Epithelial cell of prostate (primary cell): ENCODE measurements at regions not wholly inside any gene's neighbourhood (a gene's known extent, or its start where the extent isn't known, plus 50 kb on each side); places are given as distances from the start of the nearest gene placed in this dataset.
"Not testable (repeated sequence)": the region's sequence is repeated elsewhere in the genome, so short reads cannot be mapped to it uniquely, and the experiment has no call there.

Source experiments
- DNase-seq: peaks from one replicate; pipeline ENCODE4 v3.0.0-alpha.2; 2011; ENCODE audit warnings: low read depth, low spot score
- H3K27ac ChIP-seq: fragments of 450-650 bp; 2 replicates; pipeline ENCODE4 v1.5.1; 2017; ENCODE audit warnings: mild to moderate bottlenecking

DNA sequence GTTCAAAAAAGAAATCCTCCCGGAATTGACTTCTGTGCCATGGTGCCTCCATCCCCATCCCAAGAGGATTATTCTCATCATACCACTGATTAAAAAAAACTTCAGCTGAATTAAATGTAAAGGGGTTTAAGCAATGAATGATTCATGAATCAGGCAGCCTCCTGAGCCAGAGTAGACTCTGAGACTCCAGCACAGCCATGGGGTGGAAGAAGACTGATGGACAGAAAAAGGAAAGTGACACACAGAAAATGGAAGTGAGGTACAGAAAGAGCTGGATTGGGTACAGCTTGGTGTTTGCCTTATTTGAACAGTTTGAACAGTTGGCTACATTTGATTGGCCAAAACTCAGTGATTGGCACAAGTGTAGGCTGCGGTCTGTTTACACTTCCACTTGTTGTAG lies 224.8 kb upstream of the ATP10A start:
- H3K27ac ChIP-seq = peak overlapping the region; percentile 28
- no peak for DNase-seq

DNA sequence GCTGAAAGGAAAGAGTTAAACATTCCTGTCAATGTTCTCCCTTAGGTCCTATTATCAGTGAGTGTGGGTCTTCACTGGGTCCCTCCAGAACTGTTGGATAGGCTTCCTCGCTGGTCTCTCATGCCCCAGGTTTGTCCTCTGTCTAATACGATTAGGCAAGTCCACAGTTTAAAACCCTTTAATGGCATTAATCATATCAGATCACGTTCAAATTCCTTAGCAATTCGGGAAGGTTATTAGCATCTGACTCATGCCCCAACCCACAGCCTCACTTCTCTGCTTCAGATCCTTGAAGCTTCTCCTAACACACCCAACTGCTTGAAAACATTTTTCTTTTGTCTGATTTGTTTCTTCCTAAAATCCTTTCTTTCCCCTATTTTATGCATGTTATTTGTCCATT lies 224.3 kb upstream of the ATP10A start:
- peak; percentile 24 for DNase-seq

GRCh38 chr15:26084771-26085170 lies 221.6 kb upstream of the ATP10A start:
- DNase-seq = no peak
- H3K27ac ChIP-seq = no peak overlapping the region

More for the DNA sequence above, 224.3 kb upstream of the ATP10A start:
- H3K27ac ChIP-seq = peak overlapping the region; percentile 28

GRCh38 chr15:26083896-26084295 lies 220.8 kb upstream of the ATP10A start:
- no peak for DNase-seq

DNA sequence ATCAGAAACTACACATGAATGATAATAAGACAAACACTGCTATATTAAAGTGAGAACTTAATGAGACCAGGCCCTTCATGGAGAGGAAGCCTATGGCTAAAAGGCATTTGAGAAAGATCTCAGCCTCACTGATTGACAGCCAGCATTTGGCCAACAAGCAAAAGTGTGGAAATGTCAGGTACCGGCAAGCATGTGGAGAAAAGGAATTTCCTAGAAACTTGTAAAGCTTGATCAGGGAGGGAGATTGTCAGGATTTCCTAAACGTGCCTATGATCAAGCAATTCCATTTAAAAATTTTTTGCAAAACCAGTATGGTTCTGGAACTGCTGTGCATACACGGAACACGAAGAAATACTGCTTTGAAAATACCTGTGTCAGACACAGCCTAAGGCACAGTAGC lies 220.3 kb upstream of the ATP10A start:
- H3K27ac ChIP-seq = peak overlapping the region; percentile 59
- DNase-seq = no peak

More at GRCh38 chr15:26083896-26084295, 220.8 kb upstream of the ATP10A start:
- H3K27ac ChIP-seq = no peak overlapping the region

GRCh38 chr15:26082221-26083109 lies 219.3 kb upstream of the ATP10A start:
- DNase-seq = peak; percentile 72
- peak overlapping the region; percentile 59 for H3K27ac ChIP-seq

DNA sequence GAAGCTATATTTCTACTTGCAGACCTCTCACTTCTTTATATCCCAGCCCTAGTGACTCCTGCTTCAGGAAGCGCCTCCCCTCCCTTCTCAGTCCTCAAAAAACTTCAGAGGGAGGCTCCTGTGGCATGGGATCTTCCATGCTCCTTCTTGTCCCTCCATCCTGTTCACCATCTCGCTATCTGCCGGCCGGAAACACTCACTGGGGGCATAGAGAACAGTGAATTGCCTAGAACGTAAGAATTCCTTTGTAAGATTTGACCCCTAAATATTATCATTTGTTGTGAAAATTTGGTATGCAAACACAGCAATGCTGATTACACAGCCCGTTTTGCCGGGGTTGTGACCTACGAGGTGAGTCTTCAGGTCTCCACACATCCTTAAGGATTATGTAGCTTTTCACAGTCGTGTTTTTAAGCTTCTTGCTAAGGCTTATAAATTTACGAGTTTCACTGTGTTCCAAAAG lies 218.7 kb upstream of the ATP10A start:
- DNase-seq = peak; percentile 26
- H3K27ac ChIP-seq = no peak overlapping the region

DNA sequence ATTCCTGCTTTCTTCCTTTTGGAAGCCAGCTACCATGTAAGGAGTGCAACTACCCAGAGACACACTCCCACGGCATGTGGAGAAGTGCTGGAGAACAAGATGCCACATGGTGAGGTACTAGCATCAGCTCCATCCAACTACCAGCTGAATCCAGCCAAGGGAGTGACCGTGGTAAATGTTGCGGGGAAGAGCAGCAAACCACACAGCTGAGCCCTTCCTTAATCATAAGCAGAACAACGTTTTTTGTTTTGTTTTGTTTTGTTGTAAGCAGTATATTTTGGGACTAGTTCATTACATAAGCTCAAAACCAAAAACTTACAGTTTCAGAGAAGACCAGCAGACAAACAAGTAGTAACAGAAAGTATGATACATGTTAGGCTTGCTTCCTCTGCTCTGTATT lies 212.6 kb upstream of the ATP10A start:
- no peak overlapping the region for H3K27ac ChIP-seq
- DNase-seq = no peak

DNA sequence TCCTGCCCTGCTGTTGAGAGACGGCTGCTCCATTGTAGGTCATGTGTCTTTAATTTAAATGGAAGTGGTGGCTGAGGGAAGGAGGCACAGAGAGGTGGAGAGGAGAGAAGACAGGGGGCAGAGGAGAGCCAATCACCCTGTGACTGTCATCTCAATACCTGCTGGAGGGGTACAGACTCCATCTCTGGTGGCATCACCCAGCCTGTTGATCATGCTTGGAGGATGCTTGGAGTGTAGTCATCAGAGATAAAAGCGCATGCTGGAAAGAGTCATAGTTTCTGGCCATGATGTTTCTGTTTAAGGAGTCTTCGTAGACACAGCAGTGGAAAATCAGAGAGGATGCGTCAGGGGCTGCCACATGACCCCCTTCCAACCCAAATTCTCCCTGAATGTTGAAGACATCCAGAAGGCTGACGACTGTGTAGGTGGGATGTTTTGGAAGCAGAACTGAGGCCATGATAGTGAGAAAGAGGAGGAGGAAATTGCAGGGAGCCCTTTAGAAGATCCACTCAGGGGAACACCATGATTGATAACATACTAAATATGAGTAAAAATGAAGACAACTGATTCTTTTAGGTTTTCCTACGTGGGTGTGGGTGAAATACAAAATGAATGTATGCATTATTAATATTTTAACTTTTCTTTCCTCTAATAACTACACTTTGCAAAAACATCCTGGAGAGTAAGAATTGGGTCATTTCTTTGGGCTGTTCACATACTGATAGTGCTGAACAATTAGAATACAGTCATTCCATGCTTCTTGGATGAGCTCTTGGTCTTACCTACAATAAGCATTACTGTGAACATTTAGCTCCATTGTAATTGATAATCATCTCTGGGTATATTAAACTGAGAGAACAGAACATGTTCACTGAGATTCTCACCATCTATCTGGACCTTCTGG lies 210.6 kb upstream of the ATP10A start:
- no peak overlapping the region for H3K27ac ChIP-seq
- no peak for DNase-seq

DNA sequence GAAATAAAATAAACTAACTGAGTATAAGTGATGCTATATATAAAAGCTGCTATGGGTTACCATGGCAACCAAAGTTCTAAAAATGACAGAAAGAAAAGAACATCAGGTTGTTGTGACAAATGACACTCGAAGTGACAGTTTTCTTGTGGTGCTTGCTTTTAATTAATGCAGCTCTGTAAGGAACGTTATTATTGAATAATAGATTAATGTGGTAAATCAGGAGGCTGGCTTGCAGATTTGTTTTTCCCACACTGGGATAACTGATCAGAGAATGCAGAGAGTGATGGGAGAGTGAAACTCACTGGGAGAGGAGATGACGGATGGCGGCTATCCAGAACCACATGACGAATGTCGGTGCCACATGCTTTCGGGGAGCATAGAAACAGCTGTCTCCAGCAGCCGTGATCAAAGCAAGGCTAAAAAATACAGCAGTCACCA lies 207.0 kb upstream of the ATP10A start:
- no peak overlapping the region for H3K27ac ChIP-seq
- no peak for DNase-seq

GRCh38 chr15:26069231-26069641 lies 206.1 kb upstream of the ATP10A start:
- no peak overlapping the region for H3K27ac ChIP-seq
- no peak for DNase-seq

- DNase-seq = no peak
- H3K27ac ChIP-seq = no peak overlapping the region
Measured at GRCh38 chr15:26066896-26067295, 203.8 kb upstream of the ATP10A start.

- H3K27ac ChIP-seq = no peak overlapping the region
- DNase-seq = no peak
Measured at GRCh38 chr15:26065723-26066122, 202.6 kb upstream of the ATP10A start.

DNA sequence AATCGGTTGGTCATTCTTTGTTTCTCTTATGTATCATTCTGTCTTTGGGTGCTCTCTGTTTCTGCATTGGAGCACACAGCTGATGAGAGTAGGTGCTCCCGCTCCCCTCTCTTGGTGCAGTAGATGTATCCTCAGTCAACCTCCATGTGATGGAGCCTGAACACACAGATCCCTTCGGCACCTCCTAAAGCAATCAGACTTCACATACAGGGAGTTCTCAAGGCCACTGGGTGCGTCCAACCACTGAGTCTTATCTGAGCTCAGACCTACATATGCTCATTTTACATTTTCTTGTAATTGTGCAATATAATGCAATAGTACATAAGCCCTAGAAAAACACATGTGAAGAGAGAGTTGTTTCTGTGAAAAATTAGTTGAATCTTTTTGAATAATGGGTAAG lies 198.1 kb upstream of the ATP10A start:
- DNase-seq = no peak

DNA sequence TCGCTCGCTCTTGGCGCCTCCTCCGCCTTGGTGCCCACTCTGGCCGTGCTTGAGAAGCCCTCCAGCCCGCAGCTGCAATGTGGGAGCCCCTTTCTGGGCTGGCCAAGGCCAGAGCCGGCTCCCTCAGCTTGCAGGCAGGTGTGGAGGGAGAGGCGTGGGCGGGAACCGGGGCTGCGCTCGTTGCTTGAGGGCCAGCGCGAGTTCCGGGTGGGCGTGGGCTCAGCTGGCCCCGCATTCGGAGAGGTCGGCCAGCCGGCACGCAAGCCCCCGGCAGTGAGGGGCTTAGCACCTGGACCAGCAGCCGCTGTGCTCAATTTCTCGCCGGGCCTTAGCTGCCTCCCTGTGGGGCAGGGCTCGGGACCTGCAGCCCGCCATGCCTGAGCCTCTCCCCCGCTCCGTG lies 193.6 kb upstream of the ATP10A start:
- H3K27ac ChIP-seq, DNase-seq: not testable (repeated sequence)

More for the DNA sequence above, 198.1 kb upstream of the ATP10A start:
- no peak overlapping the region for H3K27ac ChIP-seq

DNA sequence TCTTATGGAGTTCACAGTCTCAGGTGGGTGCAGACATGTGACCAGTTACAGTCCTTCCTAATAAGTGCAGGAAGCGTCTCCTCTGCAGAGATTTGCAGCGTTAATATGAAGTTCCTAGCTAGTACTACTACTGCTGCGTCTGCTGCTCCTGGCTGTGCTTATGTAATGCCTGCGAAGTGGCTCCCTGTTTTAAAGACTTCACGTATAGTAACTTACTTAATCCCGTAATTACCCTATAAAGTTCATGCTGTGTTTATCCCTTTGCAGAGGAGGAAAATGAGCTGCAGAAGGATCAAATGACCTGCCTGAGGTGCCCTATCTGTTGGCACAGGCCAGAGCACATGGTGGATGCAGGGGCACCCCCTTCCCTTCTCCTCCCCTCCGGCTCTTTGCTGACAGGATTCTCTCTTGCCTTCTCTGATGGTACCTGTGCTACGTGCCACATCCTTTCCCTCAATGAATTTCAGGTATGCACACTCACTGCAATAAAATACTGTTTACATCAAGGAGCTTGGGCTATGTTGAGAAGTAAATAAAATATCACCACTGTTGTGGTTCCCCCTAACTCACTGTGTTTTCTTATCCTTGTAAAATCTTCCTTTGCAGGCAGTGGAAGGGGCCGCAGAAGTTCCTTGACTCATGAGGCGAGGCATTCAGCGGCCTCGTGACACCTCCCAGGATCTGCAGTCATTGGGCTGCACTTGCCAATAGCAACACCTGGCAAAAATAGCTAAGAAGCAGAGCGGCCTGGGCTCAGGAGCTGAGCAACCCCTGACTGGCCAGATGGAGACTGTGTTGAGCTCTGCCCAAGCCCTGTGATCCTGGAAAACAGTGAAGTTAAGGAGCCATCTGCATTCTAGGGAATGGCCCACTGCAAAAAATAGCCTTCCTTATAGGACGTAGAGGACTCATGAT lies 188.9 kb upstream of the ATP10A start:
- H3K27ac ChIP-seq = no peak overlapping the region
- no peak for DNase-seq

- DNase-seq = no peak
- no peak overlapping the region for H3K27ac ChIP-seq
Measured at GRCh38 chr15:26050984-26051383, 187.9 kb upstream of the ATP10A start.

- DNase-seq = no peak
- no peak overlapping the region for H3K27ac ChIP-seq
Measured at GRCh38 chr15:26049900-26050657, 187.0 kb upstream of the ATP10A start.

DNA sequence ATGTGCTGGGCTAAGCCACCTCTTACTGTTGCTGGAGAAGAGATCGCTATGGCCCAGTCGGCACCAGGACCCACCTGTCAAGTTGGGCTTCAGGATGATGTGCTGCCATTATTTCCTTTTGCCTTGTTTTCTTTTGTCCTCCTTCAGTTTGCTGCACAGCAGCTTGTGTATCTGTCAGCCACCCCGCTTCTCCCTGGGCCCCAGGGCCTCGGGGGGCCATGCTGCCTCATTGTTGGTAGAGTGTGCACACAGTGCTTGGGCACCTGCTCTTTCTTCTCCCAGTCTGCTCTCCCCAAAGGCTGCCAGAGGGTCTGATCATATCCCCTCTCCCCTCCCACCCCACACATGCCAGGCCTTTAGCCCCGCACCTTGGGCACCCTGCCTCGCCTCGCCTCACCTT lies 185.5 kb upstream of the ATP10A start:
- H3K27ac ChIP-seq = no peak overlapping the region
- DNase-seq = no peak
